D721Med (cell line): ENCODE measurements at regions not wholly inside any gene's neighbourhood (a gene's known extent, or its start where the extent isn't known, plus 50 kb on each side); places are given as distances from the start of the nearest gene placed in this dataset.

ENCODE experiments used
- DNase-seq: peaks from one replicate; pipeline ENCODE4 v3.0.0; 2011; ENCODE audit warnings: low spot score; ENCODE audit not compliant: insufficient read length
- FAIRE-seq: peaks from 2 replicates; lab custom pipeline; 2011; peaks lifted over from hg19 to GRCh38; lab: Jason Lieb, UNC
- TF ChIP-seq, protein P1 (sequence below): IDR thresholded peaks from 2 replicates; pipeline ENCODE4 v1.5.1; 2012; ENCODE audit warnings: mild to moderate bottlenecking, control low read depth; ENCODE audit not compliant: insufficient read depth; ENCODE audit errors: missing control alignments

DNA sequence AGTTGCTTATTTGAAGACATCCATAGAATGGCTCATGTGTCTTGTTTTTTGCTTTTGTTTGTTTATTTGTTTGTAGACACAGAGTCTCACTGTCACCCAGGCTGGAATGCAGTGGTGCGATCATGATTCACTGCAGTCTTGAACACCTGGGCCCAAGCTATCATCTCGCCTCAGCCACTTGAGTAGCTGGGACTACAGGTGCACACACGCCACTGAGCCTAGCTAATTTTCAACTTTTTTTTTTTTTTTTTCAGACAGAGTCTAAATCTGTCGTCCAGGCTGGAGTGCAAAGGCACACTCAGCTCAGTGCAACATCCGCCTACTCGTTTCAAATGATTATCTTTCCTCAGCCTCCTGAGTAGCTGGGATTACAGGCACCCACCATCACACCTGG, 83.3 kb upstream of the KLF6 start:
- no peak for FAIRE-seq
- TF ChIP-seq, protein P1, sequence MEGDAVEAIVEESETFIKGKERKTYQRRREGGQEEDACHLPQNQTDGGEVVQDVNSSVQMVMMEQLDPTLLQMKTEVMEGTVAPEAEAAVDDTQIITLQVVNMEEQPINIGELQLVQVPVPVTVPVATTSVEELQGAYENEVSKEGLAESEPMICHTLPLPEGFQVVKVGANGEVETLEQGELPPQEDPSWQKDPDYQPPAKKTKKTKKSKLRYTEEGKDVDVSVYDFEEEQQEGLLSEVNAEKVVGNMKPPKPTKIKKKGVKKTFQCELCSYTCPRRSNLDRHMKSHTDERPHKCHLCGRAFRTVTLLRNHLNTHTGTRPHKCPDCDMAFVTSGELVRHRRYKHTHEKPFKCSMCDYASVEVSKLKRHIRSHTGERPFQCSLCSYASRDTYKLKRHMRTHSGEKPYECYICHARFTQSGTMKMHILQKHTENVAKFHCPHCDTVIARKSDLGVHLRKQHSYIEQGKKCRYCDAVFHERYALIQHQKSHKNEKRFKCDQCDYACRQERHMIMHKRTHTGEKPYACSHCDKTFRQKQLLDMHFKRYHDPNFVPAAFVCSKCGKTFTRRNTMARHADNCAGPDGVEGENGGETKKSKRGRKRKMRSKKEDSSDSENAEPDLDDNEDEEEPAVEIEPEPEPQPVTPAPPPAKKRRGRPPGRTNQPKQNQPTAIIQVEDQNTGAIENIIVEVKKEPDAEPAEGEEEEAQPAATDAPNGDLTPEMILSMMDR, result no peak
- no peak for DNase-seq

DNA sequence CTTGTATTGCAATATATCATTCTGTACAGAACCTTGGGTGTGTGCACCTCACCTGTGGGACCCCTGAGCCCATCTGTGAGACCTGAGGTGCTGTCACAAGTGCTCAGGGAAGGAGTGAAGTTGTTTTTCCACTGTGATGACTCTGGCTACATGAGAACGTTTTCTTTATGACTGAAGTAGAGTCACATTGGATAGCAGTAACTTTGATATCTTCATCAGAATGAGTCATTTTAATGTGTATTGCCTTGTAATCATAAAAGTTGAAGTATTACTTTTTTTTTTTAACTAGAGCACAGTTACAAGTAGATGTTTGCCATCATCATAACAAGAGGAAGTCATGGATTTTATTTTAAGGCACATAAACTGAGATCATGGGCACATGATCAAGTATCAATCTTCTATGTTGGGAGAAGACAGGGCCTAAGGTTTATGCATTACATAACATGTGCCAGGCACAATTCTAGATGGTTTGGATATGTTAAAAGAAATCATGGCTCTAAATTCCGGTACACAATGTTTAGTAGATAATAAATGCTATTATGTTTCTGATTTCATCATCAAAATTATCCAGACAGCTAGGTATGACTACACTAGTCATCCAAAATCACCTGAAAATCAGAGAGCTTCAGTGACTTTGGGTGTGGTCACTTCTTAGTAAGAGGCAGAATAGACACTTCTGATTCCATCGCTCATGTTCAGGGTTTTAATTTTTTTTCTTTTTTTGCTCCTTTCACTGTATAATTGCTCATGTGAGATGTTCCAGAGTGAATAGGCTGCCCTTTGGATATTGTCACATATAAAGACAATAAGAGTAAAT, 82.7 kb upstream of the KLF6 start:
- DNase-seq (no peak), FAIRE-seq (no peak)
- TF ChIP-seq, protein P1, result no peak

DNA sequence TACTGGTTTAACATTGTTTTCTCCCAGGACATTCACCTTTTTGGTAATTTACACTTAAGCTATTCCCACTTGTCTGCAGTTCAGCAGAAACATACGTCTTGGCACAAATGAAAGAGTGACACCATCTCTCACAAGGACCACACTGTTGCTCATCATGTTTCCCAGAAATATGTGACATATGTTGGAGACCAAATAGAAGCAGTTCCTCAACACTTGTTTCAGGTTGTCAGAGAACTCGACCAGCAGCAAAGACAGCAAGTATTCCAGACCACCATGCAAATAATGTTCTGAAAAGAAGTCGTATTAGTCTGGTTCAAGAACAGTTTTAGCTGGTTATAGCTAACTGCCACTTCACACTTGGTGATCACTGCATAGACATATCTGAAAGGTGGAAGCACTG, 81.3 kb upstream of the KLF6 start:
- TF ChIP-seq, protein P1, result no peak
- DNase-seq, result no peak
- FAIRE-seq, result no peak

DNA sequence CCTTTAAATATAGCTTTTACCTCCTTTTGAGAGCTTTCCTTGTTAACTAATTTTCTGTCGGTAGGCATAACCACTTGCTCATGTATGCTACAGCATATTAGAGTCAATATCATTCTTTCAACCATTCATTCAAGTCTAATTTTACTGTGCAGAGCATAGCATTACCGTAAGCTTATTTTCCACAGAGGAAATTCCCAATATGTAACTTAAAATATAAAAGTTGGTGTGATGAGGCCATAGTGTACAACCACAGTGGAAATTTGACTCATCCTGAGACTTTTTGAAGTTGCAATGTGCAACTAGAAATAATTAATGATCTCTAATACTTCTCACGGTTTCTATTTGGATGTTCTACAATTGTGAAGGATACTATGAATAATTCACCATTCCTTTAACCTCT, 80.6 kb upstream of the KLF6 start:
- TF ChIP-seq, protein P1, result no peak
- no peak for FAIRE-seq
- no peak for DNase-seq

DNA sequence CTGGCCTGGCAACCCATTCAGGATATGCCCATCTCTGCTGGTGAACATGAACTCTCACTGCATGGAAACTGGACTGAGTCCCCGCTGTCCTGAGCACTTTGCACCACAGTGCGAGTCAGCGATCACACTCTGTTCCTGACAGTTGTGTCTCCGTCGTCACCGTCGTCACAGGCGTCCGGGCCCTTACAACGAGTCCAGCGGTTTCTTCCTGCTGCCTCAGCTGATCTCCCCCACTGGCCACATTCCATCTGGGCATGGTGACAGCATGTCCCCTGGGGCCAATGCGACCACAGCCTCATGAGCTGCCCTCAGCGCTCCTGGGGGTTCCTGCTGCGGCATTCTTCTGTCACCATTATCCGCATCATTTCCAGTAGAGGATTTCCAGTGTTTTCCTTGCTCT, 76.8 kb upstream of the KLF6 start:
- TF ChIP-seq, protein P1, result no peak
- DNase-seq, result no peak
- FAIRE-seq, result no peak

DNA sequence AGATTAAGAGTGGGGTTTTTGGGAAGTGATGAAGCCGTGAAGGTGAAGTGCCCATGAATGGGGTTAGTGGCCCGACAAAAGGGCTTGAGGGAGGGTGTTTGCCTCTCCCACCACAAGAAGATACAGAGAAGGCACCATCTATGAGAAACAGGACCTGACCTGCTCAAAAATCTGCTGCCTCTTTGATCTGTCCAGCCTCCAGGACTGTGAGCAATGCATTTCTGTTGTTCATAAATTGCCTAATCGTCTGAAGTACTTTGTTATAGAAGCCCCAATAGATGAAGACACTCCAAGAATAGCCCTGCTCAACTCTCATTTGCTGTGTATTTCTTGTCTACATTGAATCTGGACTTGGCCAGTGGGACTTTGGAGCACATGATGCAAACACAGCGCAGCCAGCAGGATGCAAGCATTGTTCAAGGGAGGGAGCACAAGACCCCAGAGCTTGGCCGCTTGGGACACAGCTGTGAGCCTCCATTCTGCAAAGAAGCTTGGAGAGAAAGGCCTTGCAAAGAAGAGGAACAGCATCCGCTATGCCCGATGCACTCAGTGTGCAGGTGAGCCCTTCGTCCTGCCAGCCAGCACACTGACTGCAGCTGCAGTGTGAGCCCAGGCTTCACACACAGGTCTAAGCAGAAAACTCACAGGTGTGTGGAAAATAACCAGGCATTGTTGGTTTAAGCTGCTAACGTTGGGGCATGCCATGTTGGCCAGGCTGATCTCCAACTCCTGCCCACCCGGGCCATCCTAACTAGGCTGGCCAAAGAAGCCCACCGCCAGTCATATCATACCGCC, 73.2 kb upstream of the KLF6 start:
- no peak for FAIRE-seq

More for the DNA sequence above, 73.2 kb upstream of the KLF6 start:
- no peak for DNase-seq
- TF ChIP-seq, protein P1, result no peak
